ENCODE measurements at regions not wholly inside any gene's neighbourhood (a gene's known extent, or its start where the extent isn't known, plus 50 kb on each side); places are given as distances from the start of the nearest gene placed in this dataset.

DNA sequence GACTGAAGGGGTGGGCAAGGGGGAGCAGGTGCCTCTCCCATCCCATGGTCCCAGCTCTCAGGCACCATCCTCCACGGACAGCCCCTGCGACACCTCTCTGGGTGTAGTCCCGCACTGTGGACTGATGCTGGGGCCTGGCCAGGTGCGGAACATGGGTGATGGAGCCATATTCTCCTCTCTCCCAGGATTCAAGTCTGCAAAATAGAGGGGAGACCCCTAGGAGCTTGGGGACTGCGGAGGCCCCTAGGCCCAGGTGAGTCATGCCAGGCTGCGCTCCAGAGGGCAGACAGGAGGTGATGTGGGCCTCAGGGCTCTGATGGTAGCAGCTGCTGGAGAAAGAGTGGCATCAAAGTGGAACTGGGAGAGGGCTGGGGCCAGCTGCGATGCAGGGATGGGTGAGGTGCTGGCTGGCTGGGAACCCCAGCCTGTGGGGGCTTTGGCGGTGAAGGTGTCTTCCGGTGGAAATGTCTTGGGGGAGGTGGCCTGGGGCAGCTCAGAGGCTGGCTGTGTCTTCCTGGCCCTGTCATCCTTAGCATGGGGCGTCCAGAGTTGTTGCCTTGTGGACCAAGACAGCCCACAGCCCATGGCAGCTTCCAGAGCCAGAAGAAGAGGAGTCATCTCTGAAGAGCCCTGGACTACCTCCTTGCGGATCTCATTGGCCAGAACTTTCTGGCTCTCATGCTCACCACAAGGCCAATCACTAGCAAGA lies 149.1 kb downstream of the KIF26A start:
- no peak for TF ChIP-seq TAF1 (IDR thresholded peaks at IDR 0.05; ENCODE audit: borderline replicate concordance, low read depth, low read length)
- no peak for TF ChIP-seq POLR2A (IDR thresholded peaks at IDR 0.05; ENCODE audit: low read depth, low read length)

Measured in GM12892 (cell line).